Skeletal muscle tissue (tissue), 3 donors: ENCODE measurements at regions not wholly inside any gene's neighbourhood (a gene's known extent, or its start where the extent isn't known, plus 50 kb on each side); places are given as distances from the start of the nearest gene placed in this dataset.

ENCODE experiments used
- H3K27ac ChIP-seq: one replicate; pipeline ENCODE4 v1.7.0; 2013; ENCODE audit warnings: mild to moderate bottlenecking, low read depth, low read length, inconsistent platforms
- H3K27me3 ChIP-seq, 3 donors: one replicate each; pipeline ENCODE4 v1.7.0; 2013; ENCODE audit warnings: low read length in 3 of 3; ENCODE audit not compliant: control insufficient read depth in 3 of 3, insufficient read depth in 3 of 3
- H3K36me3 ChIP-seq, 3 donors: one replicate each; pipeline ENCODE4 v1.7.0; 2013; ENCODE audit warnings: low read length in 3 of 3; ENCODE audit not compliant: control insufficient read depth in 3 of 3, insufficient read depth in 3 of 3
- H3K4me1 ChIP-seq, 3 donors: one replicate each; pipeline ENCODE4 v1.7.0; 2013; ENCODE audit warnings: low read length in 3 of 3, mild to moderate bottlenecking in 3 of 3; ENCODE audit not compliant: control insufficient read depth in 3 of 3, insufficient read depth in 3 of 3
- H3K4me3 ChIP-seq, 3 donors: one replicate each; pipeline ENCODE4 v1.7.0; 2013; ENCODE audit warnings: low read length in 3 of 3
- H3K9ac ChIP-seq, 3 donors: one replicate each; pipeline ENCODE4 v1.7.0; 2013; ENCODE audit warnings: low read length in 3 of 3, mild to moderate bottlenecking in 3 of 3, moderate library complexity in 2 of 3, low read depth in 1 of 3
- H3K9me3 ChIP-seq, 3 donors: one replicate each; pipeline ENCODE4 v1.7.0; 2013; ENCODE audit warnings: low read length in 3 of 3; ENCODE audit not compliant: control insufficient read depth in 3 of 3
- donor health status: Osteomylitis.

DNA sequence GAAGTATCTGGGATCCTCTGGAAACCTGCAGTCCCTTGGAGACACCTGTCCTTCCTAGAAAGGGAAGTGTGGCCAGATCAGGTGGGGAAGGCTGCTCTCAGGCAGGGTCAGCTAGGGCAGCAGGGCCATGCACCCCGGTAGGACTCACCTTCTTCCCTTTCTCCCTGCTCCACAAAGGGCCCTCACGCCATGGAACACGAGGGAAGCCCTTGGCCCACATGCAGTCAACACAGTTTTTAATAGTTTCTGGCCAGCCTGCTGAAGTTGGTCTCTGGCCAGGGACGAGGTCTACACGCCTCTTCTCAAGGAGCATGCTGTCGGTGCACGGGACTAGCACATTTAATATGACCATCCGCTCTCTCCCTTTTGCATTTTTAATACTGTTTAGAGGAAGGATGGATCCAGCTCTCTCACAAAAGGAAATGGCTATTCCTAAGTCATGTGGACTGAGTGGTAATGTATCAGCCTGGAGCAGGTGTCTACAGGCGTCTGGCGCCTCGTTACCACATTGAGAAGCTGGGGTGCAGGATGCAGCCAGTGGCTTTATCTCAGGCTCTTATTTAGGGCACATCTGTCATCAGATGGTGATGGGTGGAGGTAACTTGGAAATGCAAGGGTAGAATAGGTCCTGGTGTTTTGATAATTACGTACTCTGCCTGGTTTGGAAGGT, 153.9 kb downstream of the KLF13 start:
- H3K27me3 ChIP-seq, result peaks cover 12 to 25% (median 24%) of the 10 kb centered on the region in 3 donors
- H3K4me1 ChIP-seq, result peaks cover 0 to 9% (median 6%) of the 10 kb centered on the region in 3 donors
- H3K36me3 ChIP-seq, result no peaks in the 10 kb centered on the region
- H3K9ac ChIP-seq, result no peak overlapping the region
- no peak overlapping the region for H3K27ac ChIP-seq
- no peaks in the 10 kb centered on the region for H3K9me3 ChIP-seq
- no peak overlapping the region for H3K4me3 ChIP-seq

DNA sequence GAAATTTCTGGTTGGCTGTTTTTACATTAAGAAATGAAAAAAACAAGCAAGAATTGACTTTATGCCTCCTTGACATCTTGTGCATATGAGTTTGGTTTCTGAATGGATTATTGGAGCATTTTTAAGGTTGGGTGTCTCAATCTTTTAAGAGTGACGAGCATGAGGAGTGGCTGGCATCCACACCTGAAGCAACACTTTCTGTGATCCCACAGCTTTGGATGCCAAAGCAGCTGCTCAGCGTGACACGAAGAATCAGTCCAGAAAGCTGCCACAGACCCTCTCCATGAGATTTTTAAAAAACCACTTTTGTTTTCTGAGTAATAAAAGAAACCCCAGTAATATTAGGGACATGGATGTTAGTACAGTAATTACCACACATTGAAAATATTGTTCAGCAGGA, 154.5 kb downstream of the KLF13 start:
- Histone ChIP-seq H3K27me3 (peaks cover 12 to 25% (median 24%) of the 10 kb centered on the region in 3 donors), H3K36me3 (no peaks in the 10 kb centered on the region), H3K9ac (no peak overlapping the region), H3K9me3 (no peaks in the 10 kb centered on the region), H3K4me3 (no peak overlapping the region), H3K27ac (no peak overlapping the region), H3K4me1 (peaks cover 0 to 7% (median 6%) of the 10 kb centered on the region in 3 donors)

DNA sequence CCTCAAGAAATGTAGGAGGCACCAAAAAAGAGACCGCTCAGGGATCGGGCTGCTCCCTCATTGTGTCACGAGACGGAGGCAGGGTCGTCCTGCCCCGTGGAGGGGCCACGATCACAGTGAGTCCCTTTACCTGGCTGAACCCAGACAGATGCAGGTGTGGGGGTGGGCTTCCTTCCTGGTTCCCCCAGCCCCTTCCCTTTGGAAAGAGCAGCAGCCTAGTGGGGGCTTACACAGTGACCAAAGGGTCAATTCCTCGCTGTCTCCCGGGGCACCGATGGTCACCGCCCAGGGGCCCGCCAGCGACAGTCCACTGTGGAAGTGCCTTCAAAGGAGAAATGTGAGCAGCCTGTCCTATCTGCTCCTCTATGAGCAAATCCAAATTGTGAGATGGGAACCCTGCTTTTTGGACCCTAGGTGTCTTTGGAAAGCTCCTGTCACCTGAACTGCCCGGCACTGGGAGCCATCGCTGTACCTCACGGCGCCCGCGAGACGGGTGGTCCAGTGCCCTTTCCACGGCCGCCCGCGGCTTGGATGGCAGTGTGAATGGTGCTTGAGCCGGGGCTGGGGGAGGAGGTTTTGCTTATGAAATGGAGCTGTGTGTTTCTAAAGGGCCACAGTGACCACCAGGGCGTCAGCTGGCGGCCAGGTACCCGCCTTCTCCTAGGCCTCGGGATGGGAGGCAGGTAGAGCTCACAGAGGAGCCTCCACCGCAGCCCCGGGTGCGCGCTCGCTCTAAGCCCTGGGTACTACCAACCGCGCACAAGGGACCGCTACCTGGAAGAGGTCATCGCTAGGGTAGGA, 155.7 kb downstream of the KLF13 start:
- H3K4me3 ChIP-seq, result no peak overlapping the region
- H3K4me1 ChIP-seq, result peaks cover 0 to 7% (median 6%) of the 10 kb centered on the region in 3 donors
- H3K9ac ChIP-seq, result no peak overlapping the region
- peaks cover 12 to 25% (median 24%) of the 10 kb centered on the region in 3 donors for H3K27me3 ChIP-seq
- H3K27ac ChIP-seq, result no peak overlapping the region
- H3K36me3 ChIP-seq, result no peaks in the 10 kb centered on the region
- H3K9me3 ChIP-seq, result no peaks in the 10 kb centered on the region

DNA sequence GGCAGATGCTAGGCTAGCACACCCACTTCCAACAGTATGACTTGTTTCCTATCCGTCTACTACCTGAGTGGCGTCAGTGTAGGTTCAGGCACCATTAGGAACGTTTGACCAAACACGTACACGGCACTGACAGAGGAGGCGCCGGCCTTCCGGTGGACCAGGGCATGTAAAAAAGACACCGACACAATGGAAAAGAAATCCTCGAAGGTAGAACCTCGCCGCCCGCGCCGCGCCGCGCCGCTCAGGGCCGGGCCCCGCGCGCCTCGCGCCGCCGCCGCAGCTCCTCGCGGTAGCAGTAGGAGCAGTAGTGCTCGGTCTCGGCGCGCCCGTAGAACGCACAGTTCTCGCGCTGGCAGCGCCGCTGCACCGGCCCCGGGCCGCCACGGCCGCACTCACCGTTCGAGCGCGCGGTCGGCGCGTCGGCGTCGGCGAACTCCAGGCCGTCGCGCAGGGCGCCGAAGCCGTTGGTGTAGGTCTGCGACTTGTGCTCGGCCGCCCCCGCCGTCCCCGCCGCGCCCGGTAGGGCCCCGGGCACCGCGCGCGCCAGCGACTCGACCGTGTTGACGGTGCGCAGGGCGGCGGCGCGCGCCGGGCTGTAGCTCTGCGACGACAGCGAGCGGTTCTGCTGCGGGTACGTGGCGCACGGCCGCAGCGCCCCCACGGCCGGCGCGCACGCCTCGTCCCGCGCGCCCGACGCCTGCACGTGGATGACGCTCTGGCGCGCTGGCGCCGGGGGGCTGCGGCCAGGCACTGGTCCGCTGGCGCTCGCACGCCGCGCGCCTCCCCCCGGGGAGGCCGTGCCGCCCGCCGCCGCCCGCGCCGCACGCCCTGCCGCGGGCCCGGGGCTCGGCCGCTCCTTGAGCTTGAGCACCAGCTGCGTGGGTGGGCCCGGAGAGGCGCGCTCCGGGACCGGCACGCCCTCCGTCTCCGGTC, 156.7 kb downstream of the KLF13 start:
- no peaks in the 10 kb centered on the region for H3K36me3 ChIP-seq
- no peak overlapping the region for H3K9ac ChIP-seq
- H3K4me3 ChIP-seq, result peak overlapping the region in 2 of 3 donors; percentile 36 to 45
- no peak overlapping the region for H3K27ac ChIP-seq
- H3K27me3 ChIP-seq, result peaks cover 12 to 25% (median 24%) of the 10 kb centered on the region in 3 donors
- no peaks in the 10 kb centered on the region for H3K9me3 ChIP-seq
- H3K4me1 ChIP-seq, result peaks cover 2 to 10% (median 9%) of the 10 kb centered on the region in 3 donors

DNA sequence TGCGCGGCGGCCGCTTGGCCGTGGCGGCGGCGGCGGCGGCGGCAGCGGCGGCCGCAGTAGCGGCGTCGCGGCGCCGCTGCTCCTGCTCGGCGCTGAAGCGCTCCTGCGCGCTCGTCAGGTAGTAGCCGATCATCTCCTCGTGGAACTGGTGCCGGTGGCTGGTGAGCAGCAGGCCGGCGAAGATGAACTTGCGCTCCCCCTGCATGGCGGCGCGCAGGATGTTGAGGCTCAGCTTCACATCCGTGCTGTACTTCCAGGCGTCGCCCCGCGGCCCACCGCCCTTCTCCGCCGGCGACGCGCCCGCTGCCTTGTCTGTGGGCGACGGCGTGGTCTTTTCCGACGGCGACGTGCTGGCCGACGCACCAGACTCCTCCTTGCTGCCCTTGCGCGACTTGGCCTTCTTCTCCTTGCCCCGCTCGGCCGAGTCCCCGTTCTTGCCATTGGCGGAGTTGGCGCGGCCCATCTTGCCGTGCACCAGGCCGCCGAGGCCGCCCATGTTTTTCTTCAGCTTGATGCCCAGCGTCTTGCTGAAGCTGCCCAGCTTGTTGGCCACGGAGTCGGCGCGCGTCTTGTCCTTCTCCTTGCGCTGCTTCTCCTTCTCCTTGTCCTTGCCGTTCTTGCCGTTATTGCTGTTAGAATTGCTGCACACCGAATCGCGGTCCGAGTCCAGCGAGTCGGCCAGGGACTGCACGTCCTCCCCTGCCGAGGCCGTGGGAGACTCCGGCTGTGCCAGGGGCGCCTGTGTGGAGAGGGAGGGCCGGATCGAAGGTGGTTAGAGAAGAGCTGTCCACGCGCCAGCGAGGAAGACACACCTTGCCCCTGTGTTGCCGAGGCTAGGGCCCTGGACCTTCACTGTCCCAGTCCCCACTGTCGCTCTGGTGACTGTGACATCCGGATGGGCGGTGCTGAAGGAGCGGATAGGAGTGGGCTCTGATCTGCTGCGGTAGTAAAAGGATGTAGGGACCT, 157.6 kb downstream of the KLF13 start:
- H3K4me1 ChIP-seq, result peaks cover 11 to 19% (median 15%) of the 10 kb centered on the region in 3 donors
- no peaks in the 10 kb centered on the region for H3K9me3 ChIP-seq
- no peak overlapping the region for H3K9ac ChIP-seq
- H3K27ac ChIP-seq, result no peak overlapping the region
- peaks cover 12 to 25% (median 24%) of the 10 kb centered on the region in 3 donors for H3K27me3 ChIP-seq
- H3K36me3 ChIP-seq, result no peaks in the 10 kb centered on the region
- no peak overlapping the region for H3K4me3 ChIP-seq

DNA sequence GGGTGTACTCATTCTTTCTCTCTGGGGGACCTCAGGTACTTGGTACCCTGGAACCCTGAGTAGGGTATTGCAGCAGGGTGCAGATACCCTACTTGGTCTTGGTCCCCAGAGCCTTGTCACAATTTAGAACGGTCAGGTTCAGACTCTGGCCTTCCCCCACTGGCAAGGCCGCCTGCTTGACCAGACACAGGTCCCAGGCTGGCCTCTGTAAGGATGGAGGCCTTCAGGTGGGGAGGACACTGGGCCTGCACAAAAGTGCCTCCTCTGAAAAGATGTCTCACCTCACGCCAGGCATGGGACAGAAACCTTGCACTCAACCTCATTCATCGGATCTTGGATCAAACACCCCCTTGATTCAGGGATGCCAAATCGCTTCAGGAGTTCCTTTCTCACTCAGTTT, 158.4 kb downstream of the KLF13 start:
- Histone ChIP-seq H3K9me3 (no peaks in the 10 kb centered on the region), H3K27me3 (peaks cover 12 to 25% (median 24%) of the 10 kb centered on the region in 3 donors), H3K9ac (no peak overlapping the region), H3K27ac (no peak overlapping the region), H3K4me3 (no peak overlapping the region), H3K36me3 (no peaks in the 10 kb centered on the region), H3K4me1 (peaks cover 18 to 26% (median 22%) of the 10 kb centered on the region in 3 donors)

DNA sequence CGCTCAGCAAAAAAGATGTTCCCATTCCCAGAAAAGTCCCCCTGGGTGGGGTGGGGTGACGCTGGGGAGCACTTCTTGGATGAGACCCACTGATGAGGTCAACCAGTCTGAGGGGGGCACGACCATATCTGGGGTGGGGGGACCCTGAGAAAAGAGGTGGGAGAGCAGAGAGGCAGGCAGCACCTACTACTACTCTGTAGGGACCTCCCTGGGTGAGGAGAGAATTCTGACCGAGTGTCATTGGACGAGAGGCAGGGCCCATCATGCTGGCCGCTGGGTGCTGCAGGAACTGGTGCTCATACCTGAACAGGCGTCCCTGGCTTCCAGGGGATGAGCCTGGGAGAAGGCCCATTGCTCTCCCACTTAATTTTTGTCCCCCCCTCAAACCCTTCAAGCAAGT, 158.8 kb downstream of the KLF13 start:
- Histone ChIP-seq H3K27me3 (peaks cover 12 to 24% (median 22%) of the 10 kb centered on the region in 3 donors), H3K27ac (no peak overlapping the region), H3K9ac (no peak overlapping the region), H3K9me3 (no peaks in the 10 kb centered on the region), H3K4me1 (peaks cover 18 to 25% (median 20%) of the 10 kb centered on the region in 3 donors), H3K4me3 (no peak overlapping the region), H3K36me3 (no peaks in the 10 kb centered on the region)

DNA sequence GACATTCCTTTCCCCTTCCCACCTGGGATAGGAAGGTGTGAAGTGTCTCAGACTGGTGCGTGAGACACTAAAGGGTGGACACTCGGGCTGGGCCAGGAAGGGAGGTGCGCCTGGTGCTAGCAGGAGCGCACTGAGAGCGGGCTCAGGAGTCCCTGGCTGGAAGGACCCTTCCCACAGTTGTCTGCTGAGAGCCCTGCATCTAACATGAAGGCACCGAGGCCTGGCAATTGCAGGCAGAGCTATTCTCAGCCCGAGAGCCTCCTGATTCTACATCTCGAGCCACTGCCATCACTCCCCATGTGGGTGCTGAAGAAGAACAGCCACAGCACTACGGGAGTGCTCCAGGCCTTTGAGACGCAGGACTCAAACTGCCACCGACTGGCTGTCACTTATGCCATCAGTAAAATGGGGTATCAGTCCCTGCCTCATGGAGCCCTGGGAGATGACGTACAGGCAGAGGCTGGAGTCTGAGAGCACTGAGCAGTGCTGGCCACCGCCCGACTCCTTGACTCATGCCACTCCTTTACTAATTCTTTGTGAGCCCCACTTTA, 159.4 kb downstream of the KLF13 start:
- Histone ChIP-seq H3K4me3 (no peak overlapping the region), H3K27me3 (peaks cover 12 to 24% (median 18%) of the 10 kb centered on the region in 3 donors), H3K36me3 (no peaks in the 10 kb centered on the region), H3K9ac (no peak overlapping the region), H3K9me3 (no peaks in the 10 kb centered on the region), H3K4me1 (peaks cover 16 to 22% (median 18%) of the 10 kb centered on the region in 3 donors), H3K27ac (no peak overlapping the region)
